ENCODE measurements at regions not wholly inside any gene's neighbourhood (a gene's known extent, or its start where the extent isn't known, plus 50 kb on each side); places are given as distances from the start of the nearest gene placed in this dataset.

DNA sequence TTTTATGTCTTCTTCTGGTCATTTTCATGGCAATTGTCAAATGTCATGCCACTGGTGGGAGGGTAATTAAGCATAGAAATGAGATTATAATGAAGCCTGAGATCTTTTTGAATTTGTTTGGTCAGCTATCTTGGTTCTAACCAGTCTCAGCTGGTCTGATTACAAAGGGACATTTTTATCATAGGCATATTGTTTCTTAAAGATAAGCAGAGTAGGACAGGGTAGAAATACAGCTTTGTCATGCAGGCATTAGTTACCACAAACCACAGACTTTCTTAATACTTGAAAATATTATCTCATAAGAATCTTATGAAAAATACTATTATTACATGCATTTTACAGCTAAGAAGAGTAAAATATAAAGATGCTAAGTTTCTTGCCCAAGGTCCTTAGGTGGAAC, 1761.5 kb downstream of the PCDH9 start:
- TF ChIP-seq POLR2A (IDR thresholded peaks at IDR 0.05) = no peak
- TF ChIP-seq CTCF (IDR thresholded peaks at IDR 0.05) = no peak
